Heart left ventricle (tissue), 13 donors: ENCODE measurements at regions not wholly inside any gene's neighbourhood (a gene's known extent, or its start where the extent isn't known, plus 50 kb on each side); places are given as distances from the start of the nearest gene placed in this dataset.

Experiments used
- POLR2A ChIP-seq, 2 donors: fragments of 450-650 bp; IDR thresholded peaks; one replicate each; pipeline ENCODE4 v1.6.1; 2017; ENCODE audit warnings: antibody characterized with exemption in 2 of 2, mild to moderate bottlenecking in 2 of 2, moderate library complexity in 2 of 2
- TF ChIP-seq, protein P1 (sequence below), 12 donors: fragments of 200-600 bp; sonication (generic) in 4 of 12; IDR thresholded peaks; one replicate each; pipeline versions ENCODE4 v1.5.0 to v1.8.0; 2018 to 2022; ENCODE audit warnings: antibody characterized with exemption in 12 of 12, mild to moderate bottlenecking in 5 of 12
- donor health status: ischemic (EF 13 %, LVEDD 7.1; RV severe dilation, severe dysfunction).
- donor health status: DM: no; HTN: yes; CAD: no.
- donor health status: DM: no; HTN: no; CAD: no.
- donor health status: ischemic (EF 25% LVEDD 6.9; RV normal size, moderate dysfunction).
- donor health status: ischemic (EF 25% LVEDD 5.7; RV mildly dilated, moderate dysfunction).
- donor health status: ischemic (EF 35%, LVEDD 5.7; RV mildly dilated, moderate dysfunction).
- donor health status: nonischemic (EF 11% LVEDD 7.7; RV severe dilation, severe dysfunction).
- donor health status: DM: yes; HTN: yes; CAD: no.
- donor health status: PGD.
- donor health status: ischemic (EF 29% LVEDD 5.4; RV normal size, mild dysfunction).
- donor health status: nonischemic (EF 23%, LVEDD 6.1; RV moderate dilation, normal function).

DNA sequence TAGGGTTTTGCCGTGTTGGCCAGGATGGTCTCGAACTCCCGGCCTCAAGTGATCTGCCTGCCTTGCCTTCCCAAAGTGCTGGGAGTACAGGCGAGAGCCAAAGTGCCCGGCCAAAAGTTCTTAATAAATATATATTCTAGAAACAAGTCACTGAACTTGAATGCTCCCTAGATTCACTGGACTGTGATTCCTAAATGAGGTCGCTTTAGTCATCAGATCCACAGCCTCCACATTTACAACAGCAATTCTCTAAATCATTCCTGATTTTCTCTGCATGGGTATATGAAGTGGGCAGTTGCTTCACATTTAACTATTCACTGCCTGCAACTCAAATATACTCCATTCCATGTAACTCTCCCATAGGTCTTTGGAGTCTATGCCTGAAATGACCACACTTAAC, 813.0 kb downstream of the GALC start:
- TF ChIP-seq, protein P1, sequence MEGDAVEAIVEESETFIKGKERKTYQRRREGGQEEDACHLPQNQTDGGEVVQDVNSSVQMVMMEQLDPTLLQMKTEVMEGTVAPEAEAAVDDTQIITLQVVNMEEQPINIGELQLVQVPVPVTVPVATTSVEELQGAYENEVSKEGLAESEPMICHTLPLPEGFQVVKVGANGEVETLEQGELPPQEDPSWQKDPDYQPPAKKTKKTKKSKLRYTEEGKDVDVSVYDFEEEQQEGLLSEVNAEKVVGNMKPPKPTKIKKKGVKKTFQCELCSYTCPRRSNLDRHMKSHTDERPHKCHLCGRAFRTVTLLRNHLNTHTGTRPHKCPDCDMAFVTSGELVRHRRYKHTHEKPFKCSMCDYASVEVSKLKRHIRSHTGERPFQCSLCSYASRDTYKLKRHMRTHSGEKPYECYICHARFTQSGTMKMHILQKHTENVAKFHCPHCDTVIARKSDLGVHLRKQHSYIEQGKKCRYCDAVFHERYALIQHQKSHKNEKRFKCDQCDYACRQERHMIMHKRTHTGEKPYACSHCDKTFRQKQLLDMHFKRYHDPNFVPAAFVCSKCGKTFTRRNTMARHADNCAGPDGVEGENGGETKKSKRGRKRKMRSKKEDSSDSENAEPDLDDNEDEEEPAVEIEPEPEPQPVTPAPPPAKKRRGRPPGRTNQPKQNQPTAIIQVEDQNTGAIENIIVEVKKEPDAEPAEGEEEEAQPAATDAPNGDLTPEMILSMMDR (IDR thresholded peaks at IDR 0.05) = no peak
- TF ChIP-seq POLR2A (IDR thresholded peaks at IDR 0.05) = no peak
